ENCODE measurements at regions not wholly inside any gene's neighbourhood (a gene's known extent, or its start where the extent isn't known, plus 50 kb on each side); places are given as distances from the start of the nearest gene placed in this dataset.

GRCh38 chr2:42938671-42939370, 146.4 kb upstream of the HAAO start:
- Histone ChIP-seq H3K27me3 (ENCODE audit: control insufficient read depth, extremely low read depth, insufficient read depth, low read length) (no peaks in the 10 kb centered on the region), H3K27ac (ENCODE audit: control insufficient read depth, insufficient read depth, low read length) (no peak overlapping the region), H3K9me3 (ENCODE audit: control insufficient read depth, low read depth, low read length) (no peaks in the 10 kb centered on the region), H3K79me2 (ENCODE audit: control insufficient read depth, insufficient read depth, low read length) (no peaks in the 10 kb centered on the region), H3K36me3 (ENCODE audit: control insufficient read depth in 2 of 2, extremely low read depth in 1 of 2, insufficient read depth in 2 of 2, low read length in 2 of 2) (no peaks in the 10 kb centered on the region), H3K4me2 (ENCODE audit: control insufficient read depth, extremely low read depth, insufficient read depth, low read depth, low read length) (no peak overlapping the region), H3K4me1 (ENCODE audit: control insufficient read depth, extremely low read depth, insufficient read depth, low read length) (peaks cover 28% of the 10 kb centered on the region), H3K9me1 (ENCODE audit: control insufficient read depth, extremely low read depth, insufficient read depth, low read length) (peaks cover 2% of the 10 kb centered on the region), H3K4me3 (ENCODE audit: control insufficient read depth in 2 of 3, extremely low read depth in 1 of 3, insufficient read depth in 2 of 3, low read depth in 1 of 3, low read length in 3 of 3) (no peak overlapping the region), H4K20me1 (ENCODE audit: control insufficient read depth, extremely low read depth, insufficient read depth, low read length) (no peaks in the 10 kb centered on the region), H2AFZ (ENCODE audit: control insufficient read depth, low read length) (no peak overlapping the region), H3K9ac (ENCODE audit: control insufficient read depth, extremely low read depth, insufficient read depth, low read length) (no peak overlapping the region)
- no peak for TF ChIP-seq EZH2 (IDR thresholded peaks at IDR 0.05; ENCODE audit: low read length)
- no peak for TF ChIP-seq CTCF (optimal IDR thresholded peaks at IDR 0.05 in 1 of 3, IDR thresholded peaks at IDR 0.05 in 1 of 3, conservative IDR thresholded peaks at IDR 0.05 in 1 of 3; ENCODE audit: extremely low read depth in 1 of 3, insufficient read depth in 2 of 3, low read length in 3 of 3)
- FAIRE-seq (no peak), DNase-seq (ENCODE audit: low read depth, low spot score) (no peak)
- dilution Hi-C loops (cut with MboI; ENCODE audit: extremely low pct_ligation_motif_present, low sequenced_read_pairs): no loop called here

GRCh38 chr2:42937171-42937875, 144.9 kb upstream of the HAAO start:
- Histone ChIP-seq H2AFZ (ENCODE audit: control insufficient read depth, low read length) (no peak overlapping the region), H3K4me1 (ENCODE audit: control insufficient read depth, extremely low read depth, insufficient read depth, low read length) (peaks cover 39% of the 10 kb centered on the region), H3K27ac (ENCODE audit: control insufficient read depth, insufficient read depth, low read length) (peak overlapping the region; percentile 15), H3K9ac (ENCODE audit: control insufficient read depth, extremely low read depth, insufficient read depth, low read length) (no peak overlapping the region), H4K20me1 (ENCODE audit: control insufficient read depth, extremely low read depth, insufficient read depth, low read length) (no peaks in the 10 kb centered on the region), H3K27me3 (ENCODE audit: control insufficient read depth, extremely low read depth, insufficient read depth, low read length) (no peaks in the 10 kb centered on the region), H3K79me2 (ENCODE audit: control insufficient read depth, insufficient read depth, low read length) (no peaks in the 10 kb centered on the region), H3K4me3 (ENCODE audit: control insufficient read depth in 2 of 3, extremely low read depth in 1 of 3, insufficient read depth in 2 of 3, low read depth in 1 of 3, low read length in 3 of 3) (no peak overlapping the region), H3K4me2 (ENCODE audit: control insufficient read depth, extremely low read depth, insufficient read depth, low read depth, low read length) (peak overlapping the region; percentile 17), H3K9me3 (ENCODE audit: control insufficient read depth, low read depth, low read length) (no peaks in the 10 kb centered on the region), H3K36me3 (ENCODE audit: control insufficient read depth in 2 of 2, extremely low read depth in 1 of 2, insufficient read depth in 2 of 2, low read length in 2 of 2) (no peaks in the 10 kb centered on the region), H3K9me1 (ENCODE audit: control insufficient read depth, extremely low read depth, insufficient read depth, low read length) (peaks cover 2% of the 10 kb centered on the region)
- DNase-seq (ENCODE audit: low read depth, low spot score) (peak; percentile 85), FAIRE-seq (peak; percentile 92)
- TF ChIP-seq EZH2 (IDR thresholded peaks at IDR 0.05; ENCODE audit: low read length) (no peak), CTCF (optimal IDR thresholded peaks at IDR 0.05 in 1 of 3, IDR thresholded peaks at IDR 0.05 in 1 of 3, conservative IDR thresholded peaks at IDR 0.05 in 1 of 3; ENCODE audit: extremely low read depth in 1 of 3, insufficient read depth in 2 of 3, low read length in 3 of 3) (no peak)
- dilution Hi-C loops (cut with MboI; ENCODE audit: extremely low pct_ligation_motif_present, low sequenced_read_pairs): no loop called here

All from keratinocyte (primary cell).